Endothelial cell (in vitro differentiated cells): ENCODE measurements at regions not wholly inside any gene's neighbourhood (a gene's known extent, or its start where the extent isn't known, plus 50 kb on each side); places are given as distances from the start of the nearest gene placed in this dataset.

Experiments used
- DNase-seq: peaks from one replicate; pipeline ENCODE4 v3.0.0; 2021; ENCODE audit warnings: low spot score
- H3K27ac Mint-ChIP-seq: one replicate; pipeline ENCODE4 v1.8.0; 2021; ENCODE audit warnings: mixed read lengths, inconsistent platforms; ENCODE audit not compliant: unreplicated experiment
- H3K27me3 Mint-ChIP-seq: one replicate; pipeline ENCODE4 v1.8.0; 2021; ENCODE audit warnings: mild to moderate bottlenecking, moderate library complexity, mixed read lengths, inconsistent platforms; ENCODE audit not compliant: unreplicated experiment
- H3K36me3 Mint-ChIP-seq: one replicate; pipeline ENCODE4 v1.8.0; 2021; ENCODE audit warnings: mild to moderate bottlenecking, low read depth, mixed read lengths, inconsistent platforms; ENCODE audit not compliant: unreplicated experiment
- H3K4me1 Mint-ChIP-seq: one replicate; pipeline ENCODE4 v1.8.0; 2021; ENCODE audit warnings: mild to moderate bottlenecking, mixed read lengths, inconsistent platforms; ENCODE audit not compliant: unreplicated experiment
- H3K4me3 Mint-ChIP-seq: one replicate; pipeline ENCODE4 v1.8.0; 2021; ENCODE audit warnings: mild to moderate bottlenecking, mixed read lengths, inconsistent platforms; ENCODE audit not compliant: unreplicated experiment
- H3K9me3 Mint-ChIP-seq: one replicate; pipeline ENCODE4 v1.8.0; 2021; ENCODE audit warnings: mixed read lengths, inconsistent platforms; ENCODE audit not compliant: unreplicated experiment
- CTCF ChIP-seq: fragments of 200-600 bp; sonication (generic); IDR thresholded peaks from one replicate; pipeline ENCODE4 v1.5.0; 2021; ENCODE audit warnings: antibody characterized with exemption; ENCODE audit not compliant: unreplicated experiment

- Mint-ChIP-seq H3K9me3 (no peaks in the 10 kb centered on the region), H3K4me3 (no peak overlapping the region), H3K27me3 (no peaks in the 10 kb centered on the region), H3K36me3 (no peaks in the 10 kb centered on the region), H3K4me1 (no peaks in the 10 kb centered on the region), H3K27ac (no peak overlapping the region)
- DNase-seq = no peak
- no peak for TF ChIP-seq CTCF
These were observed 199.8 kb upstream of the ZFP42 start for GRCh38 chr4:187795737-187796136.

- no peak for DNase-seq
- Mint-ChIP-seq H3K4me1 (no peaks in the 10 kb centered on the region), H3K9me3 (no peaks in the 10 kb centered on the region), H3K27me3 (no peaks in the 10 kb centered on the region), H3K36me3 (no peaks in the 10 kb centered on the region), H3K4me3 (no peak overlapping the region), H3K27ac (no peak overlapping the region)
- no peak for TF ChIP-seq CTCF
These were observed 197.2 kb upstream of the ZFP42 start for GRCh38 chr4:187798385-187798784.

GRCh38 chr4:187799735-187800134, 195.8 kb upstream of the ZFP42 start:
- TF ChIP-seq CTCF = no peak
- DNase-seq = no peak
- H3K27ac Mint-ChIP-seq = no peak overlapping the region
- no peak overlapping the region for H3K4me3 Mint-ChIP-seq
- no peaks in the 10 kb centered on the region for H3K36me3 Mint-ChIP-seq
- H3K9me3 Mint-ChIP-seq = no peaks in the 10 kb centered on the region
- no peaks in the 10 kb centered on the region for H3K4me1 Mint-ChIP-seq
- H3K27me3 Mint-ChIP-seq = no peaks in the 10 kb centered on the region

- peaks cover 4% of the 10 kb centered on the region for H3K4me1 Mint-ChIP-seq
- no peaks in the 10 kb centered on the region for H3K36me3 Mint-ChIP-seq
- DNase-seq = no peak
- no peak for TF ChIP-seq CTCF
- H3K4me3 Mint-ChIP-seq = no peak overlapping the region
- no peaks in the 10 kb centered on the region for H3K9me3 Mint-ChIP-seq
- no peaks in the 10 kb centered on the region for H3K27me3 Mint-ChIP-seq
- no peak overlapping the region for H3K27ac Mint-ChIP-seq
These were observed 184.0 kb upstream of the ZFP42 start for GRCh38 chr4:187811591-187811990.

- Mint-ChIP-seq H3K27ac (no peak overlapping the region), H3K4me3 (no peak overlapping the region), H3K9me3 (no peaks in the 10 kb centered on the region), H3K4me1 (peaks cover 4% of the 10 kb centered on the region), H3K27me3 (no peaks in the 10 kb centered on the region), H3K36me3 (no peaks in the 10 kb centered on the region)
- no peak for TF ChIP-seq CTCF
- no peak for DNase-seq
These were observed 180.7 kb upstream of the ZFP42 start for GRCh38 chr4:187814737-187815465.
